Stomach (tissue), 4 donors: ENCODE measurements at regions not wholly inside any gene's neighbourhood (a gene's known extent, or its start where the extent isn't known, plus 50 kb on each side); places are given as distances from the start of the nearest gene placed in this dataset.

Experiments
- CTCF ChIP-seq, 7 experiments: fragments of 450-650 bp in 4 of 7; fragments of 200-600 bp in 3 of 7; sonication (generic) in 3 of 7; IDR thresholded peaks; one replicate each; pipeline ENCODE4 v1.5.1; 2016 to 2019; ENCODE audit warnings: antibody characterized with exemption in 7 of 7, control low read depth in 2 of 7, mild to moderate bottlenecking in 1 of 7
- POLR2A ChIP-seq, 4 donors: fragments of 450-650 bp; IDR thresholded peaks; one replicate each; pipeline ENCODE4 v1.6.1; 2016; ENCODE audit warnings: antibody characterized with exemption in 4 of 4, control low read depth in 2 of 4, mild to moderate bottlenecking in 1 of 4, moderate library complexity in 1 of 4
- POLR2AphosphoS5 ChIP-seq, 3 donors: sonication (generic); formaldehyde crosslinking; IDR thresholded peaks; one replicate each; pipeline ENCODE4 v1.6.1; 2016; ENCODE audit warnings: antibody characterized with exemption in 3 of 3

GRCh38 chr2:144703852-144704708 lies 184.2 kb upstream of the ZEB2 start:
- no peak for TF ChIP-seq POLR2A (IDR thresholded peaks at IDR 0.05)
- TF ChIP-seq CTCF (IDR thresholded peaks at IDR 0.05): no peak
- TF ChIP-seq POLR2AphosphoS5 (IDR thresholded peaks at IDR 0.05): peak in 1 of 3 donors; percentile 15
